ENCODE measurements at regions not wholly inside any gene's neighbourhood (a gene's known extent, or its start where the extent isn't known, plus 50 kb on each side); places are given as distances from the start of the nearest gene placed in this dataset.

- no peak overlapping the region for H3K4me3 ChIP-seq (ENCODE audit: low read depth, low read length)
- no peaks in the 10 kb centered on the region for H3K27me3 ChIP-seq (replicated peaks)
- no peaks in the 10 kb centered on the region for H3K36me3 ChIP-seq (replicated peaks)
- H3K27ac ChIP-seq, result no peak overlapping the region
- no peak for DNase-seq
- peak; percentile 37 for TF ChIP-seq CTCF (IDR thresholded peaks at IDR 0.05; ENCODE audit: low read depth, low read length, missing control alignments)
- in situ Hi-C loops (cut with HindIII; ENCODE audit: low pct_ligation_motif_present, low sequenced_read_pairs), result no loop called here
These were observed 72.4 kb upstream of the CXCL12 start for GRCh38 chr10:44457259-44457658.

- Histone ChIP-seq H3K27ac (no peak overlapping the region), H3K27me3 (replicated peaks) (no peaks in the 10 kb centered on the region), H3K4me3 (ENCODE audit: low read depth, low read length) (no peak overlapping the region), H3K36me3 (replicated peaks) (no peaks in the 10 kb centered on the region)
- no peak for TF ChIP-seq CTCF (IDR thresholded peaks at IDR 0.05; ENCODE audit: low read depth, low read length, missing control alignments)
- in situ Hi-C loops (cut with HindIII; ENCODE audit: low pct_ligation_motif_present, low sequenced_read_pairs), result no loop called here
- DNase-seq, result no peak
These were observed 73.9 kb upstream of the CXCL12 start for GRCh38 chr10:44458671-44459413.

- H3K27ac ChIP-seq, result no peak overlapping the region
- no peaks in the 10 kb centered on the region for H3K36me3 ChIP-seq (replicated peaks)
- in situ Hi-C loops (cut with HindIII; ENCODE audit: low pct_ligation_motif_present, low sequenced_read_pairs), result no loop called here
- TF ChIP-seq CTCF (IDR thresholded peaks at IDR 0.05; ENCODE audit: low read depth, low read length, missing control alignments), result no peak
- no peaks in the 10 kb centered on the region for H3K27me3 ChIP-seq (replicated peaks)
- no peak overlapping the region for H3K4me3 ChIP-seq (ENCODE audit: low read depth, low read length)
- no peak for DNase-seq
These were observed 74.8 kb upstream of the CXCL12 start for GRCh38 chr10:44459671-44460070.

- in situ Hi-C loops (cut with HindIII; ENCODE audit: low pct_ligation_motif_present, low sequenced_read_pairs), result no loop called here
These were observed 75.5 kb upstream of the CXCL12 start for GRCh38 chr10:44460416-44460815.

GRCh38 chr10:44462338-44462914, 77.5 kb upstream of the CXCL12 start:
- DNase-seq, result no peak
- no peak for TF ChIP-seq CTCF (IDR thresholded peaks at IDR 0.05; ENCODE audit: low read depth, low read length, missing control alignments)
- in situ Hi-C loops (cut with HindIII; ENCODE audit: low pct_ligation_motif_present, low sequenced_read_pairs), result no loop called here
- Histone ChIP-seq H3K27me3 (replicated peaks) (no peaks in the 10 kb centered on the region), H3K4me3 (ENCODE audit: low read depth, low read length) (no peak overlapping the region), H3K27ac (no peak overlapping the region), H3K36me3 (replicated peaks) (no peaks in the 10 kb centered on the region)

More at GRCh38 chr10:44460416-44460815, 75.5 kb upstream of the CXCL12 start:
- Histone ChIP-seq H3K36me3 (replicated peaks) (no peaks in the 10 kb centered on the region), H3K27me3 (replicated peaks) (no peaks in the 10 kb centered on the region), H3K27ac (no peak overlapping the region), H3K4me3 (ENCODE audit: low read depth, low read length) (no peak overlapping the region)
- no peak for DNase-seq
- TF ChIP-seq CTCF (IDR thresholded peaks at IDR 0.05; ENCODE audit: low read depth, low read length, missing control alignments), result no peak
